ENCODE measurements at regions not wholly inside any gene's neighbourhood (a gene's known extent, or its start where the extent isn't known, plus 50 kb on each side); places are given as distances from the start of the nearest gene placed in this dataset.

- TF ChIP-seq POLR2A (IDR thresholded peaks at IDR 0.05; ENCODE audit: low read depth, low read length), result no peak
- no peak for TF ChIP-seq USF2 (IDR thresholded peaks at IDR 0.05; ENCODE audit: low read depth, low read length)
- TF ChIP-seq CTCF (conservative IDR thresholded peaks at IDR 0.05; ENCODE audit: low read depth, low read length), result no peak
- no peak for TF ChIP-seq RAD21 (IDR thresholded peaks at IDR 0.05; ENCODE audit: low read length)
- TF ChIP-seq FOS (IDR thresholded peaks at IDR 0.05; ENCODE audit: low read depth, low read length), result no peak
- TF ChIP-seq CEBPB (IDR thresholded peaks at IDR 0.05; ENCODE audit: low read depth, low read length), result no peak
- no peak for TF ChIP-seq MAZ (IDR thresholded peaks at IDR 0.05; ENCODE audit: borderline replicate concordance, low read depth, low read length)
- no peak for TF ChIP-seq SMC3 (IDR thresholded peaks at IDR 0.05; ENCODE audit: low read depth, low read length)
- no peak for TF ChIP-seq MXI1 (IDR thresholded peaks at IDR 0.05; ENCODE audit: borderline replicate concordance, low read depth, low read length)
- no peak for TF ChIP-seq RFX5 (IDR thresholded peaks at IDR 0.05; ENCODE audit: low read depth, low read length)
- TF ChIP-seq CHD1 (IDR thresholded peaks at IDR 0.05; ENCODE audit: low read depth, low read length), result no peak
Observed at GRCh38 chr14:98935921-98936320, 336.1 kb downstream of the BCL11B start.

All from IMR-90 (cell line).